ENCODE measurements at regions not wholly inside any gene's neighbourhood (a gene's known extent, or its start where the extent isn't known, plus 50 kb on each side); places are given as distances from the start of the nearest gene placed in this dataset.

GRCh38 chr17:56659622-56660021 lies 66.1 kb downstream of the NOG start:
- no peak for TF ChIP-seq POLR2AphosphoS5 (IDR thresholded peaks at IDR 0.05; ENCODE audit: low read depth, low read length)
- no peak for TF ChIP-seq REST (IDR thresholded peaks at IDR 0.05; ENCODE audit: insufficient read depth in 1 of 2, low read depth in 2 of 2, low read length in 2 of 2)
- no peak for TF ChIP-seq TAF1 (IDR thresholded peaks at IDR 0.05; ENCODE audit: borderline replicate concordance, insufficient read depth, low read length)
- no peak for TF ChIP-seq SIN3A (IDR thresholded peaks at IDR 0.05; ENCODE audit: borderline replicate concordance, insufficient read depth, low read length)
- no peak for TF ChIP-seq FOXP2 (optimal IDR thresholded peaks at IDR 0.05; ENCODE audit: borderline replicate concordance, extremely low read depth, extremely low read length, insufficient read depth)
